GM13977 (cell line): ENCODE measurements at regions not wholly inside any gene's neighbourhood (a gene's known extent, or its start where the extent isn't known, plus 50 kb on each side); places are given as distances from the start of the nearest gene placed in this dataset.

Experiments used
- DNase-seq: peaks from one replicate; pipeline ENCODE4 v3.0.0; 2012; ENCODE audit warnings: low spot score
- in situ Hi-C: fragments of 300-500 bp; cut with MboI; formaldehyde crosslinking; loops from one replicate; pipeline ENCODE4 v1.12.0; 2022; ENCODE audit warnings: low sequenced_read_pairs, low pct_unique_long_range_greater_than_20kb, mixed read lengths, inconsistent platforms; ENCODE audit not compliant: unreplicated experiment
- TF ChIP-seq, protein P1 (sequence below): IDR thresholded peaks from 2 replicates; pipeline ENCODE4 v1.5.1; 2012; ENCODE audit warnings: mild to moderate bottlenecking, control low read depth; ENCODE audit not compliant: insufficient read depth; ENCODE audit errors: extremely low read depth, missing control alignments

DNA sequence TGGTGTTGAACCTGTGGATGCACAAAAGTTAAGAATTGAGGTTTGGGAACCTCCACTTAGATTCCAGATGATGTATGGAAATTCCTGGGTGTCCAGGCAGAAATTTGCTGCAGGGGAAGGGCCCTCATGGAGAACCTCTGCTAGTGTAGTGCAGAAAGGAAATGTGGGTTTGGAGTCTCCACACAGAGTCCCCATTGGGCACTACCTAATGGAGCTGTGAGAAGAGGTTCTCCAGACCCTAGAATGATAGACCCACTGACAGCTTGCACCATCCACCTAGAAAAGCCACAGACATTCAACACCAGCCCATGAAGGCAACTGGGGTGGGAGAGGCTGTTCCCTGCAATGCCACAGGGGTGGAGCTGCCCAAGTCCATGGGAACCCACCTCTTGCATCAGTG is 1032.8 kb upstream of the EPHA6 start:
- TF ChIP-seq, protein P1, sequence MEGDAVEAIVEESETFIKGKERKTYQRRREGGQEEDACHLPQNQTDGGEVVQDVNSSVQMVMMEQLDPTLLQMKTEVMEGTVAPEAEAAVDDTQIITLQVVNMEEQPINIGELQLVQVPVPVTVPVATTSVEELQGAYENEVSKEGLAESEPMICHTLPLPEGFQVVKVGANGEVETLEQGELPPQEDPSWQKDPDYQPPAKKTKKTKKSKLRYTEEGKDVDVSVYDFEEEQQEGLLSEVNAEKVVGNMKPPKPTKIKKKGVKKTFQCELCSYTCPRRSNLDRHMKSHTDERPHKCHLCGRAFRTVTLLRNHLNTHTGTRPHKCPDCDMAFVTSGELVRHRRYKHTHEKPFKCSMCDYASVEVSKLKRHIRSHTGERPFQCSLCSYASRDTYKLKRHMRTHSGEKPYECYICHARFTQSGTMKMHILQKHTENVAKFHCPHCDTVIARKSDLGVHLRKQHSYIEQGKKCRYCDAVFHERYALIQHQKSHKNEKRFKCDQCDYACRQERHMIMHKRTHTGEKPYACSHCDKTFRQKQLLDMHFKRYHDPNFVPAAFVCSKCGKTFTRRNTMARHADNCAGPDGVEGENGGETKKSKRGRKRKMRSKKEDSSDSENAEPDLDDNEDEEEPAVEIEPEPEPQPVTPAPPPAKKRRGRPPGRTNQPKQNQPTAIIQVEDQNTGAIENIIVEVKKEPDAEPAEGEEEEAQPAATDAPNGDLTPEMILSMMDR: no peak
- no peak for DNase-seq
- in situ Hi-C loops: no loop called here

DNA sequence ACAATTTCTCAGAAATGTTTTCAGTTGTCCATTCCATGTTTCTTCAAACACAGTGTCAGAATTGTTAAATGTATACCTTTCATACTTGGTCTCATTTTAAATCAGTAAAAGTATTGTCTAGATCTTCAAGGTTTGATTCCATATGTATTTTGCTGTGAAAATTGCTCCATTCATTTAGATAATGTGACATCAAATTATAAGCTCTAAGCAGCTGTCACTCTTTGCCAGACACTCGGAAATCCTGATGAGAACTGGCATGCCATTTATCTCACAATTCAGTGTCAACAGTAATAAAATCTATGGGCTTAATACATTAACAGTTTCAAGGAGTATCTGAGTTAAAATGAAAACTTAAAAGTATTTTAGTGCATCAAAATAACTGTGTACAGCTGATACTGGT is 1025.3 kb upstream of the EPHA6 start:
- DNase-seq: no peak
- in situ Hi-C loops: no loop called here
- TF ChIP-seq, protein P1: no peak

DNA sequence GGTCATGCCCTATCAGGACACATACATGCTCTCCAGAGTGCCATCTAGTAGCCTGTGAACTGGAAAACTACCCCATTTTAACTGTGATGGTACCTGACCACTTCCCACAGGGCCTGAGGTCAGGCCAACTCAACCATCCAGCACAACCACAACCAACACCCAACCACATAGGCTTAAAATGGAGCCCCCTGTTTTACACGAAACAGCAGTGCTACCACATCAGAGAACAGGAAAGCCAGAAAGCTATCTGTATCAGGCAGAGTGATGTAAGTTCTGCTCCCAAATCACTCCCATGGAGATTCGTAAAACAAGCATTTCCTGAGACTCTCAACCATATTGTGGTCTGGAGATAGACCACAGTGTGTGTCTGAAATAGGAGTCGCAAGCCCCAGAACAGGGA is 1017.3 kb upstream of the EPHA6 start:
- TF ChIP-seq, protein P1: no peak
- DNase-seq: no peak
- in situ Hi-C loops: no loop called here

DNA sequence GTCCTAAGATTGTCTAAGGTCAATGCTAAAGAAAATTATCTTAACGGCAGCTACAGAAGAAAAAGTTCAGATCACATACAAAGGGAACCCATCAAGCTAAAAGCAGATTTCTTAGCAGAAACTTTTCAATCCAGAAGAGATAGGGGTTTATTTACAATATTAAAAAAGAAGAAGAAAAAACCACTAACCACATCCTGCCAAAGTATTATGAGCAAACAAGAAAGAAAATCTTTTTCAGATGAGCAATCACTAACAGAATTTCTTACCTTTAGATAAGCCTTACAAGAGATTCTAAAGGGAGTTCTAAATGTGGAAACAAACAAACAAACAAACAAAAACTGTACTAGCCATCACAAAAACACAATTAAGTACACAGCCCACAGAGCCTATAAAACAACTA is 1015.8 kb upstream of the EPHA6 start:
- in situ Hi-C loops: no loop called here
- TF ChIP-seq, protein P1: no peak
- no peak for DNase-seq

DNA sequence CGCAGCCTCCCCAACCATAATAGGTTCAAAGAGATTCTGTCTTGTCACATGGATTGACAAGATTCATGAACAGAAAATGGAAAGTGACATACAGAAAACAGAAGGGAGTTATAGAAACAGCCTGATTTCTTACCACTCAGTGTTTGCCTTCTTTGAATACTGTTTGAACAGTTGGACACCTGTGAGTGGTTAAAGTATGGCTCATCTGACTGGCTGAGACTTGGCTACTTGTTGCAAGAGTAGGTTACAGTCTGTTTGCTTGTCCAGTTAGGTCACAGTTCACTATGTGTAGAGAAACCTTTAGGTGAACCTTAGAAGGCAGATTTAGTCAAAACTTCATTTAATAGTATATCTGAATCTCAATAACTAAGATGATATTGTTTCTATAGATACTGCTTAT is 1003.9 kb upstream of the EPHA6 start:
- TF ChIP-seq, protein P1: no peak
- in situ Hi-C loops: no loop called here
- no peak for DNase-seq

DNA sequence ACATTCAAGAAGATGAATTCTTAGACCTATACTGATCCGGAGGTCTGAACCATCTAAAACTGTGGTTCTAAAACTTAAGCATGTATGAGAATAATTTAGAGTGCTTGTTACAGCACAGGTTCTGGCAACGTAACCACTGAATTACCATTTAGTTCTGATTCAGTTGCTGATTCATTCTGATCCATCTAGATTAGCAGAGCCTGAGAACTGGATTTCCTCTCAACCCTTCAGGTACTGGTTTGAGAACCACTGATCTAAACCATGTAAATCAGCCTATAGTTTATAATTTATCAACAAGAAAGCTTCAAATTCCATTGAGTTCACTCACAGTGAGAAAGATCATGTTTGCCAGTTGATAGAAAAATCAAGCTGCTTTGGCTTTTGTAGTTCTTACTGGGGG is 1001.1 kb upstream of the EPHA6 start:
- DNase-seq: no peak
- in situ Hi-C loops: no loop called here
- TF ChIP-seq, protein P1: no peak

DNA sequence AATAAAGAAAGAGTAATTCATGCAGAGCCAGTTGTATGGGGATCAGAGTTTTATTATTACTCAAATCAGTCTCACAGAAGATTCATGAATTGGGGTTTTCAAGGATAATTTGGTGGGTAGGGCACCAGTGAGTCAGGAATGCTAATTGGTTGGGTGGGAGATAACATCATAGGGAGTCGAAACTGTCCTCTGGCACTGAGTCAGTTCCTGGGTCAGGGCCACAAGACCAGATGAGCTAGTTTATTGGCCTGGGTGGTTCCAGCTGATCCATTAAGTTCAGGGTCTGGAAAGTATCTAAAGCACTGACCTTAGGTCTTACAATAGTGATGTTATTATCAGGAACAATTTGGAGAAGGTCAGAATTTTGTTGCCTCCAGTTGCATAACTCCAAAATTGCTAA is 998.6 kb upstream of the EPHA6 start:
- in situ Hi-C loops: no loop called here
- no peak for DNase-seq
- TF ChIP-seq, protein P1: no peak
